Uterus (tissue), 2 donors: ENCODE measurements at regions not wholly inside any gene's neighbourhood (a gene's known extent, or its start where the extent isn't known, plus 50 kb on each side); places are given as distances from the start of the nearest gene placed in this dataset.

ENCODE experiments used
- CTCF ChIP-seq, 4 experiments: fragments of 200-600 bp in 2 of 4; fragments of 450-650 bp in 2 of 4; sonication (generic) in 2 of 4; IDR thresholded peaks; one replicate each; pipeline ENCODE4 v1.5.1; 2016 to 2019; ENCODE audit warnings: antibody characterized with exemption in 4 of 4, mild to moderate bottlenecking in 2 of 4, moderate library complexity in 1 of 4
- POLR2A ChIP-seq, 2 donors: fragments of 450-650 bp; IDR thresholded peaks; one replicate each; pipeline ENCODE4 v1.6.1; 2016; ENCODE audit warnings: antibody characterized with exemption in 2 of 2, mild to moderate bottlenecking in 1 of 2, moderate library complexity in 1 of 2

- TF ChIP-seq CTCF (IDR thresholded peaks at IDR 0.05) (no peak), POLR2A (IDR thresholded peaks at IDR 0.05) (no peak)
Observed at GRCh38 chr17:77070888-77071279, 69.9 kb upstream of the SEC14L1 start.
